Adrenal gland (tissue), 9 donors: ENCODE measurements at regions not wholly inside any gene's neighbourhood (a gene's known extent, or its start where the extent isn't known, plus 50 kb on each side); places are given as distances from the start of the nearest gene placed in this dataset.

ENCODE experiments used
- DNase-seq, 7 donors: peaks; one replicate each; pipeline ENCODE4 v3.0.0-alpha.2; 2019 to 2020
- H3K27ac ChIP-seq, 5 donors: fragments of 200-600 bp; sonication (generic) in 4 of 5; 1 replicate in 3 of 5; 2 replicates in 2 of 5; pipeline versions ENCODE4 v1.5.1 to v1.8.0; 2016 to 2020; ENCODE audit warnings: mild to moderate bottlenecking in 1 of 5
- H3K27me3 ChIP-seq: fragments of 200-600 bp; 2 replicates; pipeline ENCODE4 v1.8.0; 2021
- H3K36me3 ChIP-seq, 2 donors: fragments of 200-600 bp; replicated peaks in 1 of 2; 1 replicate in 1 of 2; 2 replicates in 1 of 2; pipeline versions ENCODE4 v1.5.1 to v1.8.0; 2018 to 2022
- H3K4me1 ChIP-seq, 2 donors: fragments of 200-600 bp; replicated peaks in 1 of 2; 1 replicate in 1 of 2; 2 replicates in 1 of 2; pipeline versions ENCODE4 v1.5.1 to v1.8.0; 2018 to 2021
- H3K4me3 ChIP-seq, 4 donors: fragments of 200-600 bp; sonication (generic) in 3 of 4; one replicate each; pipeline ENCODE4 v1.5.1; 2016 to 2018
- H3K9me3 ChIP-seq, 3 donors: fragments of 200-600 bp; sonication (generic) in 1 of 3; replicated peaks in 1 of 3; 1 replicate in 2 of 3; 2 replicates in 1 of 3; pipeline versions ENCODE4 v1.5.1 to v1.8.0; 2016 to 2021
- CTCF ChIP-seq, 6 experiments: fragments of 450-650 bp in 4 of 6; fragments of 200-600 bp in 2 of 6; sonication (generic) in 1 of 6; IDR thresholded peaks; 1 replicate in 5 of 6; 2 replicates in 1 of 6; pipeline versions ENCODE4 v1.5.1 to v1.8.0; 2016 to 2021; ENCODE audit warnings: antibody characterized with exemption in 6 of 6, mild to moderate bottlenecking in 2 of 6, moderate library complexity in 1 of 6
- POLR2A ChIP-seq, 2 donors: fragments of 450-650 bp; IDR thresholded peaks; one replicate each; pipeline ENCODE4 v1.6.1; 2017; ENCODE audit warnings: antibody characterized with exemption in 2 of 2, mild to moderate bottlenecking in 2 of 2, moderate library complexity in 1 of 2
- WGBS, 4 donors: extraction: QIAGEN DNeasy Blood & Tissue Kit in 2 of 4; methylation state at CpG; one replicate each; pipeline versions ENCODE4 v1.1.5 to v1.1.7; 2013 to 2017; 5-methylcytosine and 5-hydroxymethylcytosine counted together
- intact Hi-C, 2 donors: fragments of 100-400 bp; cut with DNase I; formaldehyde crosslinking; loops; one replicate each; pipeline versions ENCODE4 v1.14.1 to v1.15.0; 2022 to 2023
- donor health status: healthy with polysubstance abuse.
- donor health status: Bipolar disorder and iron deficiency.
- donor health status: DM: yes; HTN: yes; CAD: no.
- donor health status: DM: no; HTN: no; CAD: no.
- donor health status: DM: no; HTN: no; CAD: no.

- TF ChIP-seq POLR2A (IDR thresholded peaks at IDR 0.05) (no peak), CTCF (IDR thresholded peaks at IDR 0.05) (no peak)
- no peak for DNase-seq
- no peak overlapping the region for H3K27ac ChIP-seq
- H3K9me3 ChIP-seq: no peaks in the 10 kb centered on the region
- H3K36me3 ChIP-seq: no peaks in the 10 kb centered on the region
- H3K27me3 ChIP-seq: no peaks in the 10 kb centered on the region
- intact Hi-C loops: no loop called here
- no peaks in the 10 kb centered on the region for H3K4me1 ChIP-seq
- H3K4me3 ChIP-seq: no peak overlapping the region
- 91 to 100% (median 96%) methylated on average over 1 of the region's 1 CpG for WGBS, 4 donors
Observed at GRCh38 chr12:88973998-88974397, 378.3 kb downstream of the DUSP6 start.

DNA sequence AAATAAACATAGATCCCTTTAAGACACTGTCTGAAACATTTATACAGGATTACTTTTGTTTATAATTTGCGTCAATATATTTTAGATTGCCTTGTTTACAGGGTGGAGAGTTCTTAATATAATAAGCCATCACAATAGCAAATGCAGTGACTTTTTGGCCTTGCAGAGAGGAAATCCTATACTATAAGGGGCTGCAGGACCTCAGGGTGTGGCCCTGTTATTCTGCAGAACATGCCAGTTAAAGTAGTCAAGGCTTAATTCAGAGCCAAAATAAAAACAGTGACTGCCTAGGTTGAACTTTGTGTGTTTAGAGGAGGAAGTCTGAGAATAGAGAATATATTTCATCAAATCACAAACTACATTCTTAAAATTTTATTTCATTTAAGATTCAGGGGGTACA is 381.6 kb downstream of the DUSP6 start:
- H3K9me3 ChIP-seq: no peaks in the 10 kb centered on the region
- intact Hi-C loops: no loop called here
- TF ChIP-seq POLR2A (IDR thresholded peaks at IDR 0.05) (no peak), CTCF (IDR thresholded peaks at IDR 0.05) (no peak)
- no peaks in the 10 kb centered on the region for H3K4me1 ChIP-seq
- WGBS, 4 donors: 0 to 26% (median 0%) methylated on average over 1 of the region's 1 CpG
- no peak overlapping the region for H3K27ac ChIP-seq
- no peaks in the 10 kb centered on the region for H3K27me3 ChIP-seq
- no peak overlapping the region for H3K4me3 ChIP-seq
- no peak for DNase-seq
- no peaks in the 10 kb centered on the region for H3K36me3 ChIP-seq

DNA sequence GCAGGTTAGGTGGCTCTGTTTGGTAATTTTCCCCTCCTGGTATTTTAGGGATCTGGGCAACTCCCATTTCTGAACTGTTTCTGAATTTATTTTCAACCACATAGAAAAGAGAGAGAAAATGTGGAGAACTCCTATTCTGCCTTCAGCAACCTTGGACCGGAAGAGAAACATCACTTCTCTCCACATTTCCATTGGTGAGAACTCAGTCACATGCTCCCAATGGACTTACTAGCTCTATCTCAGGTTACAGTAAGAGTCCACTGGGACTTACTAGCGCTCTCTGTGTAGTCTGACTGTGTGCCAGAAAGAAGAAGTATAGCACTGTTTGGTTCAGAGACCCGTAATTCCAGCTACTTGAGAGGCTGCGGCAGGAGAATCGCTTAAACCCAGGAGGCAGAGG is 383.2 kb downstream of the DUSP6 start:
- Histone ChIP-seq H3K9me3 (no peaks in the 10 kb centered on the region), H3K27me3 (no peaks in the 10 kb centered on the region), H3K4me3 (no peak overlapping the region), H3K4me1 (no peaks in the 10 kb centered on the region), H3K27ac (no peak overlapping the region), H3K36me3 (no peaks in the 10 kb centered on the region)
- WGBS, 4 donors: 89 to 98% (median 96%) methylated on average over 5 of the region's 5 CpGs
- TF ChIP-seq POLR2A (IDR thresholded peaks at IDR 0.05) (no peak), CTCF (IDR thresholded peaks at IDR 0.05) (no peak)
- DNase-seq: no peak
- intact Hi-C loops: no loop called here

GRCh38 chr12:88960213-88960878 is 380.1 kb upstream of the KITLG start:
- WGBS, 4 donors: 55 to 65% (median 60%) methylated on average over 2 of the region's 2 CpGs
- H3K36me3 ChIP-seq: no peaks in the 10 kb centered on the region
- no peak overlapping the region for H3K27ac ChIP-seq
- H3K9me3 ChIP-seq: no peaks in the 10 kb centered on the region
- DNase-seq: no peak
- H3K4me3 ChIP-seq: no peak overlapping the region
- H3K4me1 ChIP-seq: peaks cover 6 to 12% of the 10 kb centered on the region in 2 donors
- TF ChIP-seq CTCF (IDR thresholded peaks at IDR 0.05) (no peak), POLR2A (IDR thresholded peaks at IDR 0.05) (no peak)
- no peaks in the 10 kb centered on the region for H3K27me3 ChIP-seq
- intact Hi-C loops: no loop called here
